VCaP (cell line): ENCODE measurements at regions not wholly inside any gene's neighbourhood (a gene's known extent, or its start where the extent isn't known, plus 50 kb on each side); places are given as distances from the start of the nearest gene placed in this dataset.

Source experiments
- H3K27ac ChIP-seq: fragments of 450-650 bp; 2 replicates; pipeline ENCODE4 v1.5.1; 2017
- TF ChIP-seq, protein P1 (sequence below): fragments of 450-650 bp; conservative IDR thresholded peaks from 2 replicates; pipeline ENCODE4 v1.5.1; 2017; ENCODE audit warnings: mild to moderate bottlenecking, moderate library complexity

DNA sequence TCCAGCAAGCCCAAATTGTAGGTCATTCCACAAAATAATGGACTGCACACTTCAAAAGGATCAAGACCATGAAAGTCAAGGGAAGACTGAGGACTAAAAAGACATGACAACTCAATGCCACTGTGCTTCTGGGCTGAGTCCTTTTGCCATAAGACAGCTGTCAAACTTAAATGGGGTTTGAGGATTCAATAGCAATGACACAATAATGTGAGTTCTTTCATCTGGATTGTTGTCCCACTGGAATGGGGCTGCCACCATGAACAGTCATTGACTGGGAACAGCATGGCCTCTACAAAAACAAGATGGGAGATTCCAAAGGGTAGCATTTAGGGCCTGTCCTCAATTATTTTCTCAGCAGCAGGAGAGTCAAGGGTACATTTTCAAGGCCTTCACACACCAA lies 118.5 kb downstream of the EN1 start:
- TF ChIP-seq, protein P1, sequence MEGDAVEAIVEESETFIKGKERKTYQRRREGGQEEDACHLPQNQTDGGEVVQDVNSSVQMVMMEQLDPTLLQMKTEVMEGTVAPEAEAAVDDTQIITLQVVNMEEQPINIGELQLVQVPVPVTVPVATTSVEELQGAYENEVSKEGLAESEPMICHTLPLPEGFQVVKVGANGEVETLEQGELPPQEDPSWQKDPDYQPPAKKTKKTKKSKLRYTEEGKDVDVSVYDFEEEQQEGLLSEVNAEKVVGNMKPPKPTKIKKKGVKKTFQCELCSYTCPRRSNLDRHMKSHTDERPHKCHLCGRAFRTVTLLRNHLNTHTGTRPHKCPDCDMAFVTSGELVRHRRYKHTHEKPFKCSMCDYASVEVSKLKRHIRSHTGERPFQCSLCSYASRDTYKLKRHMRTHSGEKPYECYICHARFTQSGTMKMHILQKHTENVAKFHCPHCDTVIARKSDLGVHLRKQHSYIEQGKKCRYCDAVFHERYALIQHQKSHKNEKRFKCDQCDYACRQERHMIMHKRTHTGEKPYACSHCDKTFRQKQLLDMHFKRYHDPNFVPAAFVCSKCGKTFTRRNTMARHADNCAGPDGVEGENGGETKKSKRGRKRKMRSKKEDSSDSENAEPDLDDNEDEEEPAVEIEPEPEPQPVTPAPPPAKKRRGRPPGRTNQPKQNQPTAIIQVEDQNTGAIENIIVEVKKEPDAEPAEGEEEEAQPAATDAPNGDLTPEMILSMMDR, result no peak
- no peak overlapping the region for H3K27ac ChIP-seq

- H3K27ac ChIP-seq, result no peak overlapping the region
- TF ChIP-seq, protein P1, result no peak
Observed at GRCh38 chr2:118726821-118727220, 120.6 kb downstream of the EN1 start.

- H3K27ac ChIP-seq, result no peak overlapping the region
Observed at GRCh38 chr2:118723394-118723793, 124.1 kb downstream of the EN1 start.

GRCh38 chr2:118722976-118723375 lies 124.5 kb downstream of the EN1 start:
- TF ChIP-seq, protein P1, result no peak

More at GRCh38 chr2:118723394-118723793, 124.1 kb downstream of the EN1 start:
- TF ChIP-seq, protein P1, result no peak

GRCh38 chr2:118721817-118722551 lies 125.5 kb downstream of the EN1 start:
- TF ChIP-seq, protein P1, result no peak

More at GRCh38 chr2:118722976-118723375, 124.5 kb downstream of the EN1 start:
- H3K27ac ChIP-seq, result no peak overlapping the region

DNA sequence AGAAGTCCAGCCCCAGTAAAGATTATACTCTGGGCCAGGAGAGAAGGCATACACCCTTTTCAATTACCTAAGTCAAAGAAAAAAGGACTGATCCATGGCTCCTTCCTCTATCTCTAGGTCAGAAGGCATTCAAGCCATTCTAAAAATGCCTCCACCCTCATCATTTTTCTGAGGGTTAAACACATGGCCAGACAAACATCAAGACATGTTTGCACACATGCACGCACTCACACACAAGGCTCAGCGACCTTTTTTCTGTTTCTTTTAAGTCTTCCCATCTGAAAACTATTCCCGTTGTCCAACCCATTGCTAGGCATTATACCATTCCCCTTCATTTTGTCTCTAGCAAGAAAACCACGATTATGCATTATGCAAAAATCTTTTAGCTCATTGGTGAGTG lies 126.6 kb downstream of the EN1 start:
- no peak overlapping the region for H3K27ac ChIP-seq

More at GRCh38 chr2:118721817-118722551, 125.5 kb downstream of the EN1 start:
- H3K27ac ChIP-seq, result no peak overlapping the region

DNA sequence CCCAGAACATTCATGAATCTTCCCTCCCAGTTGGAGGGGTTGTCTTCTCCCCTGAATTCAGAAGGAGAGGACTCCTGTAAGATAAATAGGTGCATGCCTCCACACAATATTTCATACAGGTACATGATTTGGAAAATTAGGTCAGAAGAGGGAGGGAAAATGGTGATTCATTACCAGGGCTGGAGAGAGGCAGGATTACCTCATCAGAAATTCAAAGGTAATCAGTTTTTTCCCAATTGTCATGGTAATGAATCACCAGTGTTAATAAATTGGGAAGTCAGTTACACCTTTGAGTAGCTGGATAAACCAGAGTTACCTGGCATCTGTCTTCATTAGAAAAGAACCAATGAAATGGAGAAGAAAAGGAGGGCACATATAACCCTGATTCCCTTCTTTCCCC lies 128.5 kb downstream of the EN1 start:
- H3K27ac ChIP-seq, result no peak overlapping the region
- TF ChIP-seq, protein P1, result no peak

More for the DNA sequence above, 126.6 kb downstream of the EN1 start:
- TF ChIP-seq, protein P1, result no peak
